ENCODE measurements at regions not wholly inside any gene's neighbourhood (a gene's known extent, or its start where the extent isn't known, plus 50 kb on each side); places are given as distances from the start of the nearest gene placed in this dataset.

- Histone ChIP-seq H3K4me1 (replicated peaks in 1 of 2; ENCODE audit: control insufficient read depth in 2 of 2, insufficient read depth in 2 of 2, low read length in 2 of 2) (peaks cover 0 to 13% of the 10 kb centered on the region in 2 experiments; a peak in 2 of 5 replicates), H3K36me3 (ENCODE audit: control insufficient read depth, insufficient read depth, low read length) (no peaks in the 10 kb centered on the region), H3K79me2 (ENCODE audit: control insufficient read depth, insufficient read depth, low read length) (no peaks in the 10 kb centered on the region), H4K20me1 (replicated peaks; ENCODE audit: control insufficient read depth, insufficient read depth, low read length) (no peaks in the 10 kb centered on the region), H3K9me1 (ENCODE audit: control insufficient read depth, insufficient read depth, low read length) (no peaks in the 10 kb centered on the region), H3K9me3 (replicated peaks; ENCODE audit: control insufficient read depth, insufficient read depth, low read depth, low read length) (no peaks in the 10 kb centered on the region), H3K4me3 (no peak overlapping the region), H3K27ac (ENCODE audit: extremely low read depth, low read depth, low read length) (no peak overlapping the region), H3K9ac (ENCODE audit: insufficient read depth in 1 of 2, low read depth in 2 of 2, low read length in 2 of 2) (no peak overlapping the region), H3K27me3 (ENCODE audit: control insufficient read depth in 2 of 2, insufficient read depth in 2 of 2, low read length in 2 of 2) (no peaks in the 10 kb centered on the region; a peak in 1 of 5 replicates), H3K4me2 (ENCODE audit: insufficient read depth, low read length) (no peak overlapping the region), H2AFZ (ENCODE audit: low read depth, low read length) (no peak overlapping the region)
- in situ Hi-C loops (cut with MboI) (no loop called here), intact Hi-C loops (cut with micrococcal nuclease) (no loop called here)
- ATAC-seq (no peak), DNase-seq (ENCODE audit: extremely low read depth in 1 of 4, low spot score in 3 of 4) (no peak), FAIRE-seq (no peak)
- ChIA-PET POLR2A (no interaction called here), CTCF (ENCODE audit: low intra/inter-chr PET ratio) (no interaction called here)
- TF ChIP-seq CBX2 (IDR thresholded peaks at IDR 0.05; ENCODE audit: insufficient read depth, low read length, poor library complexity, severe bottlenecking) (no peak), TBP (optimal IDR thresholded peaks at IDR 0.05; ENCODE audit: low read depth, low read length) (no peak)
- WGBS (ENCODE audit: insufficient coverage, low coverage, missing lambda C conversion rate), result 18% methylated on average over 4 of the region's 4 CpGs
- no TSS peak for BruUV-seq (replicated peaks)
Observed at GRCh38 chr7:20556091-20556490, 59.4 kb upstream of the ABCB5 start.

DNA sequence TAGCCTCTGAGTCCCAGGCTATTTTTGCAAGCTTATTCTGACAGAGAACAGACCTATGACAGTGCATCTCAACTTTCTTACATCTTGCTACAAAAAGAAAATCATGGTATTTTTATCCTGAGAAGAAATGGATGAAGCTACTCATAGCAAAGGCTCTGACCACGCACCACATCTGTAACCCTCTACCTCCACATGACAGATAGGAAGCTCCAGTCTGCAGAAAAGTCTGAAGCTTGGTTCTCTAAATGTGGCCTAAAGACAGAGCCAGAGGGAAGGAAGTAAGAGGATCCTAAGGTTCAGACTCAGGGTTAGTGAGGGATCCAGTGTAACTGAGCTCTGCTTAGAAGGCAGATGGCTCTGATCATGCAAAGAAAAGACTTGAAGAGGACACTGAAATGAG is 58.4 kb upstream of the ABCB5 start:
- no peak overlapping the region; the same call in 1 of the 2 replicates for H3K4me2 ChIP-seq (ENCODE audit: insufficient read depth, low read length)
- peak overlapping the region; percentile 48; the same call in 1 of the 2 replicates for H2AFZ ChIP-seq (ENCODE audit: low read depth, low read length)
- in situ Hi-C loops (cut with MboI), result no loop called here
- ChIA-PET POLR2A (interaction anchor here (0.7 kb wide), 1 partner anchor 30 kb away, joined by 3 read pairs; no protein-coding TSS in a partner anchor), CTCF (ENCODE audit: low intra/inter-chr PET ratio) (no interaction called here)
- intact Hi-C loops (cut with micrococcal nuclease), result no loop called here
- no peaks in the 10 kb centered on the region for H3K79me2 ChIP-seq (ENCODE audit: control insufficient read depth, insufficient read depth, low read length)
- H3K4me3 ChIP-seq, result no peak overlapping the region
- no peaks in the 10 kb centered on the region; a peak in 1 of 5 replicates for H3K27me3 ChIP-seq (ENCODE audit: control insufficient read depth in 2 of 2, insufficient read depth in 2 of 2, low read length in 2 of 2)
- WGBS (ENCODE audit: insufficient coverage, low coverage, missing lambda C conversion rate), result 0% methylated on average over 1 of the region's 1 CpG
- BruUV-seq (replicated peaks), result no TSS peak
- no peaks in the 10 kb centered on the region for H3K36me3 ChIP-seq (ENCODE audit: control insufficient read depth, insufficient read depth, low read length)
- no peaks in the 10 kb centered on the region for H3K9me1 ChIP-seq (ENCODE audit: control insufficient read depth, insufficient read depth, low read length)
- H3K9me3 ChIP-seq (replicated peaks; ENCODE audit: control insufficient read depth, insufficient read depth, low read depth, low read length), result no peaks in the 10 kb centered on the region
- TF ChIP-seq MAX (CRISPR knock-in tag; IDR thresholded peaks at IDR 0.05) (no peak), ZNF197 (CRISPR knock-in tag; IDR thresholded peaks at IDR 0.05; ENCODE audit: low read depth) (no peak), EHMT2 (IDR thresholded peaks at IDR 0.05) (no peak)
- no peak overlapping the region for H3K27ac ChIP-seq (ENCODE audit: extremely low read depth, low read depth, low read length)
- no peak overlapping the region for H3K9ac ChIP-seq (ENCODE audit: insufficient read depth in 1 of 2, low read depth in 2 of 2, low read length in 2 of 2)
- ATAC-seq (no peak), DNase-seq (ENCODE audit: extremely low read depth in 1 of 4, low spot score in 3 of 4) (no peak), FAIRE-seq (no peak)
- H4K20me1 ChIP-seq (replicated peaks; ENCODE audit: control insufficient read depth, insufficient read depth, low read length), result no peaks in the 10 kb centered on the region
- peaks cover 0 to 13% of the 10 kb centered on the region in 2 experiments; a peak in 2 of 5 replicates for H3K4me1 ChIP-seq (replicated peaks in 1 of 2; ENCODE audit: control insufficient read depth in 2 of 2, insufficient read depth in 2 of 2, low read length in 2 of 2)
